ENCODE measurements at regions not wholly inside any gene's neighbourhood (a gene's known extent, or its start where the extent isn't known, plus 50 kb on each side); places are given as distances from the start of the nearest gene placed in this dataset.
"Not testable (repeated sequence)": the region's sequence is repeated elsewhere in the genome, so short reads cannot be mapped to it uniquely, and the experiment has no call there.

GRCh38 chr6:26754212-26754611 lies 94.7 kb upstream of the ZNF322 start:
- no peak overlapping the region for H3K4me3 ChIP-seq (ENCODE audit: low read depth, low read length)
- no peak for TF ChIP-seq CTCF (IDR thresholded peaks at IDR 0.05; ENCODE audit: low read depth, low read length)
- TF ChIP-seq POLR2A (IDR thresholded peaks at IDR 0.05; ENCODE audit: extremely low read depth, insufficient read length), result no peak
- TF ChIP-seq MYC (IDR thresholded peaks at IDR 0.05; ENCODE audit: low read depth, low read length), result no peak
- TF ChIP-seq MAX (IDR thresholded peaks at IDR 0.05; ENCODE audit: low read depth, low read length), result no peak

GRCh38 chr6:26754801-26755200 lies 95.3 kb upstream of the ZNF322 start:
- not testable (repeated sequence) for H3K4me3 ChIP-seq (ENCODE audit: low read depth, low read length); DNase-seq (ENCODE audit: low read depth)

More at GRCh38 chr6:26754212-26754611, 94.7 kb upstream of the ZNF322 start:
- no peak for DNase-seq (ENCODE audit: low read depth)

- DNase-seq (ENCODE audit: low read depth); H3K4me3 ChIP-seq (ENCODE audit: low read depth, low read length): not testable (repeated sequence)
Measured at GRCh38 chr6:26756067-26756805, 96.7 kb upstream of the ZNF322 start.

- H3K4me3 ChIP-seq (ENCODE audit: low read depth, low read length); DNase-seq (ENCODE audit: low read depth): not testable (repeated sequence)
Measured at GRCh38 chr6:26766203-26766902, 106.8 kb upstream of the ZNF322 start.

- not testable (repeated sequence) for H3K4me3 ChIP-seq (ENCODE audit: low read depth, low read length); DNase-seq (ENCODE audit: low read depth)
Measured at GRCh38 chr6:26770941-26771666, 111.6 kb upstream of the ZNF322 start.

- not testable (repeated sequence) for H3K4me3 ChIP-seq (ENCODE audit: low read depth, low read length); DNase-seq (ENCODE audit: low read depth)
Measured at GRCh38 chr6:26773414-26773813, 113.9 kb upstream of the ZNF322 start.

- DNase-seq (ENCODE audit: low read depth); H3K4me3 ChIP-seq (ENCODE audit: low read depth, low read length): not testable (repeated sequence)
Measured at GRCh38 chr6:26780563-26780962, 121.0 kb upstream of the ZNF322 start.

GRCh38 chr6:26795474-26796307 lies 136.1 kb upstream of the ZNF322 start:
- H3K4me3 ChIP-seq (ENCODE audit: low read depth, low read length); DNase-seq (ENCODE audit: low read depth): not testable (repeated sequence)

- not testable (repeated sequence) for DNase-seq (ENCODE audit: low read depth); H3K4me3 ChIP-seq (ENCODE audit: low read depth, low read length)
Measured at GRCh38 chr6:26799903-26800633, 140.5 kb upstream of the ZNF322 start.

GRCh38 chr6:26803762-26804161 lies 144.2 kb upstream of the ZNF322 start:
- DNase-seq (ENCODE audit: low read depth), result not testable (repeated sequence)

GRCh38 chr6:26811486-26812116 lies 152.1 kb upstream of the ZNF322 start:
- DNase-seq (ENCODE audit: low read depth); H3K4me3 ChIP-seq (ENCODE audit: low read depth, low read length): not testable (repeated sequence)

More at GRCh38 chr6:26803762-26804161, 144.2 kb upstream of the ZNF322 start:
- H3K4me3 ChIP-seq (ENCODE audit: low read depth, low read length), result not testable (repeated sequence)

GRCh38 chr6:26818640-26819225 lies 159.2 kb upstream of the ZNF322 start:
- not testable (repeated sequence) for DNase-seq (ENCODE audit: low read depth); H3K4me3 ChIP-seq (ENCODE audit: low read depth, low read length)

- not testable (repeated sequence) for DNase-seq (ENCODE audit: low read depth); H3K4me3 ChIP-seq (ENCODE audit: low read depth, low read length)
Measured at GRCh38 chr6:26827965-26828364, 168.4 kb upstream of the ZNF322 start.

GRCh38 chr6:26829480-26829879 lies 169.9 kb upstream of the ZNF322 start:
- not testable (repeated sequence) for H3K4me3 ChIP-seq (ENCODE audit: low read depth, low read length); DNase-seq (ENCODE audit: low read depth)

- not testable (repeated sequence) for DNase-seq (ENCODE audit: low read depth)
Measured at GRCh38 chr6:26830992-26831391, 171.4 kb upstream of the ZNF322 start.

More at GRCh38 chr6:26830992-26831391, 171.4 kb upstream of the ZNF322 start:
- not testable (repeated sequence) for H3K4me3 ChIP-seq (ENCODE audit: low read depth, low read length)

All from NB4 (cell line).